MM.1S (cell line): ENCODE measurements at regions not wholly inside any gene's neighbourhood (a gene's known extent, or its start where the extent isn't known, plus 50 kb on each side); places are given as distances from the start of the nearest gene placed in this dataset.

ENCODE experiments used
- EZH2 ChIP-seq: fragments of 300-600 bp; sonication (generic); optimal IDR thresholded peaks from 2 replicates; pipeline ENCODE3; 2017; ENCODE audit warnings: low read depth, mild to moderate bottlenecking, antibody characterized with exemption, low read length, mixed read lengths
- EZH2phosphoT487 ChIP-seq: fragments of 300-600 bp; sonication (generic); IDR thresholded peaks from 2 replicates; pipeline ENCODE4 v1.6.1; 2018; ENCODE audit warnings: antibody characterized with exemption, low read length
- TF ChIP-seq, protein P1 (sequence below): fragments of 300-600 bp; sonication (generic); IDR thresholded peaks from 2 replicates; pipeline ENCODE4 v1.5.1; 2016; ENCODE audit warnings: antibody characterized with exemption, low read length, mixed read lengths

DNA sequence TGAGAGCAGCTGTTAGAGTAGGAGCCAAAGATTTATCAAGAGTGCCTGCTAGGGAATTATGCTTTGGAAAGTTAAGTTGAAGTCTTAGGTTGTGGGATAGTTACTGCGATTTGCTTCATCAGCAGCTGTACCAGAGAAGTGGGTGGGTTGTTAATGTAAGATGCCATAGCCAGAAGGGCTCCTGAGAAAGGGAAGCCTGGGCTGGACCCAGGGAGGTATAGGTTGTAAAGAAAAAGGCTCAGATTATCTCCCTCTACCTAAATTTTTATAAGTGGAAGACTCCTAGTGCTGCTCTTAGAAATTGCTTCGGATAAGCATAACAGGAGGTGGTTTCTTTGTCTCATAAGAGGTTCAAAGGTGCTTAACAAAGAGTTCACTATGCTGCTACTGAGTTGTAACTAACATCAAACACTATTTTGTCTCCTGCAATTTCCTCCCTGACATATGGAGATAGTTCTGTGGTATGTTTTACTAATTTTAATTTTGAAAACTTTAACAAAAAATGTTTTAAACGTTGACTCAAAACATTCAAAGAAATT is 356.9 kb downstream of the DTHD1 start:
- no peak for TF ChIP-seq EZH2phosphoT487
- TF ChIP-seq, protein P1, sequence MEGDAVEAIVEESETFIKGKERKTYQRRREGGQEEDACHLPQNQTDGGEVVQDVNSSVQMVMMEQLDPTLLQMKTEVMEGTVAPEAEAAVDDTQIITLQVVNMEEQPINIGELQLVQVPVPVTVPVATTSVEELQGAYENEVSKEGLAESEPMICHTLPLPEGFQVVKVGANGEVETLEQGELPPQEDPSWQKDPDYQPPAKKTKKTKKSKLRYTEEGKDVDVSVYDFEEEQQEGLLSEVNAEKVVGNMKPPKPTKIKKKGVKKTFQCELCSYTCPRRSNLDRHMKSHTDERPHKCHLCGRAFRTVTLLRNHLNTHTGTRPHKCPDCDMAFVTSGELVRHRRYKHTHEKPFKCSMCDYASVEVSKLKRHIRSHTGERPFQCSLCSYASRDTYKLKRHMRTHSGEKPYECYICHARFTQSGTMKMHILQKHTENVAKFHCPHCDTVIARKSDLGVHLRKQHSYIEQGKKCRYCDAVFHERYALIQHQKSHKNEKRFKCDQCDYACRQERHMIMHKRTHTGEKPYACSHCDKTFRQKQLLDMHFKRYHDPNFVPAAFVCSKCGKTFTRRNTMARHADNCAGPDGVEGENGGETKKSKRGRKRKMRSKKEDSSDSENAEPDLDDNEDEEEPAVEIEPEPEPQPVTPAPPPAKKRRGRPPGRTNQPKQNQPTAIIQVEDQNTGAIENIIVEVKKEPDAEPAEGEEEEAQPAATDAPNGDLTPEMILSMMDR, result no peak
- TF ChIP-seq EZH2, result no peak
